ENCODE measurements at regions not wholly inside any gene's neighbourhood (a gene's known extent, or its start where the extent isn't known, plus 50 kb on each side); places are given as distances from the start of the nearest gene placed in this dataset.
"Not testable (repeated sequence)": the region's sequence is repeated elsewhere in the genome, so short reads cannot be mapped to it uniquely, and the experiment has no call there.

DNA sequence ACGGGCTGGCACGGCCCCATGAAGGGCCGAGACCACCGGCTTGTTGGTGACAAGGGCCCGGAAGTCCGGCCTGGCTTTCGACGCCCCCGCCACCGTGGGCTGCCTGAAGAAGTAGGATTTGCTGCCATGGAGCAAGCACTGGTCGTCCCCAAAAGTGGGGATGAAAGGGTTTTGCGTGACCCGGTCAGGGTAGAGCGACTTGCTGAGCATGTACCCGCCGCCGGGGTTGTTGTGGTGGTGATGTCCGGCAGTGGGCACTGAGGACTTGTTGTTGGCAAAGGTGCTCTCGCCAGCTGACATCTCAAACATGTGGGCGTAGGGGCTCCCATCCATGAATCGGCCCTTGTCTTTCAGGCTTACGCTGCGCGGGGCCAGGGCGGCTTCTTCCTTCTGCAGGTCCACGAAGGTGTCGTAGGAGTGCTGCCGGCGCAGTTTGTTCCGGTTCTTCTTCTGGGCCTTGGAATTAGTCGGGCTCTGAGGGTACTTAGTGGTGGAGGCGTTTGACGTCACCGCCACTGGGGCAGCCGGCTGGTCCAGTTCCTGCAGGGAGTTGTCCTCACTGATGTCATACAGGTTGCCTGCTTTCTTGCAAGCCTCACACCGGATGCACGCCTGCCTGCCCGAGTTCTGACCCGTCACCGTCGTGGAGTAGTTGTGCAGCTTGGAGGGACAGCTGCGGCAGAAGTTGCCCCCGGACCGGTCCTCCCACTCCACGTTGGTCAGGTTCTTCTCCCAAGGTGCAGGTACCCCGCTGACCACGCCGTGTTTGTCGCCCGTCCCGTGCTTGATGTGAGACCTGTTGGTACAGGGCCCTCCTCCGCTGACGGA, 366.6 kb downstream of the EMP1 start:
- DNase-seq: no peak

- DNase-seq: no peak
These were observed 365.4 kb downstream of the EMP1 start for GRCh38 chr12:13561923-13562322.

DNA sequence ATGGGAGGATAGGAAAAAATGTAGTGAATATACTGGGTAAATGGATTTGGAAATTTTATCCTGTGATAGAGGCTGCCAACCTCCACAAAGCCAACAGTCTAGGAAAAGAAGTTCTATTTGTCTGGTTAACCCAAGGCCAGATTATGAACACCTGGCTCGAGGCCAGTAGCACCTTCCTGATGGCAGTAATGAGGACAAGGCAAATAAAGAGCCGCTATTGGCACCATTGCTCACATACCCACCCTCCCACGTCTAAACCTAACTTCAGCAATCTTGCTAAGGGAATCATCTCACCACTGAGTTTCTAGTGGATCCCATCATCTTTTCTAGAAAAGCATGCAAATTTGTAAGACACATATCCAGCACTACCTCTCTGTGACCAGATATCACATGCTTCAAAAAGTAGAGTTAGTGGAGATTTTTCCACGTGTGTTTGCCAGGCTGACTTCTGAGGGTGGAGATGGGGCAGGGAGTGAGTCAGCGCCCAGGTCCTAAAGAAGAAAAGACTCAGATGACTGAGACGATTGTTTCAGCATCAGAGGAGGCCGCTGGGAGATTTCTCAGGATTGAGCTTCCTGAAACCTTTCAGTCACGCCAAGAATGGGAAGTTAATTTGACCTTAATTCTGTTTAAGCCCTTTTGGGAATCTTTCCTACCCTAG, 362.9 kb downstream of the EMP1 start:
- no peak for DNase-seq

DNA sequence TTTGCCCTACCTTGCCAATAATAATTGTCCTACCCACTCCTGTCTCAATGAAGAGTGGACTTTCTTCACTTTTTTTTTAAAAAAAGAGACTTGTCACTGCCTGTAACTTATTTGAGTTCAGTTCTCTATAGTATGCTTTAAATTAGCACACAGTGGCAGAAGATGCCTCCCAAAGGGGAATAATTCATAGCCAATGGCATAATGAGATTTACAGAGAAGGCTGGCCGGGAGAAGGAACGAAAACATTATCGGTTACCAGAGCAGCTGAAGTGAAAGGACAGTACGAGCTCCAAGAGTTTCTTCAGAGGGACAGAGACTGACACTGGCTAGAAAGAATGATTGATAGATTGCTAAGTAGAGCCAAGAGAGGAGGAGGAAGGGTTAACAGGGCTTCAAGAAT, 356.3 kb downstream of the EMP1 start:
- DNase-seq: no peak

DNA sequence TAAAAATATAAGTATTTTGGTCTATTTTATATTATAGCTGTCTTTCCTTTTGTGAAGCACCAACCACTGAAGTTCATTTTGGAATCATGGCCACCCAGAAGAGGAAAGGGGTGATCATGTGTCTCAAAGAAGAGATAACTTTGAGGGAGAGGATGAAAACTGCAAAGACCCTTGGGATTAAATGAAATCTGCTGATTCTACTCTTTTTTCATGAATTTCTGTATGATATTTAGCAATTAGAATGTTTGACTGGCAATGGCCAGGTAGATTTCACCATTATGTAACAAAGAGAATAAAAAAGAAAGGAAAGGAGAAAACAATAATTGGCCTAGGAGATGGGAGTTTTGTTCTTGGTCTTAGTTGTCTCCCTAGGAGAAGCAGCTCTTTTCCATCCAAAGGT, 350.8 kb downstream of the EMP1 start:
- no peak for DNase-seq

DNA sequence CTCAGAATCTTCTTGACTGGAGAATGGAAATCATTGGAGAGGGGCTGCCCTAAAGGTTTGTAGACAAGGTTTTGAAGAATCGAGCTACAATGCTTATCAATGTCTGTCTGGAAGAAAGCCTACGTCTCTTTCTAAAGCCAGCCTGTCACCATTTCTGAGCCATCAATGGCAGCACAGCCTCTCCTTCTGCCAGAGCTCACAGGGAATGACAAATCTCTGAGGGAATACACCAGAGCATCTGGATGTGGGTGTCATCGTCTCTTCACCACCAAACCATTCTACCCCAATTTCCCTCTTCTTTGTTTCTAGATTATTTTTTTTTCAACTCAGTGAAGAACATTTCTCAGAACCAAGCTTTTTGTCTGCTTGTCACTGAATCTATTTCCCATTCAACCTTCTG, 349.7 kb downstream of the EMP1 start:
- DNase-seq: no peak

DNA sequence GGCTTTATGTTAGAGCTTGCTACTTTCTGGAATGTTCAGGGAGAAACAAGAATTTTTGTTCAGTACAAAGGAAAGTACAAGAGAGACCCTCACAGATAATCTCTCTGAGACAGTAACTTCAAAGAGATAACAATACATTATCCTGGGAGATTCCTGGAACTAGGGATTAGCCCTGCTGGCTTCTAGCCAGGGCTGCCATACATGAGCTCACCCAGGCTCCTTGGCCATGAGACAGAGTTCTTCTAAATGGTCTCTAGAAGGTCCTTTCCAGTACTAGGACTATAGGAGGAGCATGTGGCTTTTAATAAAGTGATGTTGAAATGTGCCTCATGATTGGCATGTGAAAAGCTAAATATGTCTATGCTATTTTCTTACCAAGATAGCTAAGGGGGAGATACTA, 342.5 kb downstream of the EMP1 start:
- DNase-seq: no peak

GRCh38 chr12:13538136-13538535, 341.6 kb downstream of the EMP1 start:
- DNase-seq: no peak

- no peak for DNase-seq
These were observed 341.1 kb downstream of the EMP1 start for GRCh38 chr12:13537623-13538022.

GRCh38 chr12:13536219-13536910, 339.8 kb downstream of the EMP1 start:
- DNase-seq: no peak

GRCh38 chr12:13534645-13535398, 338.3 kb downstream of the EMP1 start:
- peak; percentile 59 for DNase-seq

DNA sequence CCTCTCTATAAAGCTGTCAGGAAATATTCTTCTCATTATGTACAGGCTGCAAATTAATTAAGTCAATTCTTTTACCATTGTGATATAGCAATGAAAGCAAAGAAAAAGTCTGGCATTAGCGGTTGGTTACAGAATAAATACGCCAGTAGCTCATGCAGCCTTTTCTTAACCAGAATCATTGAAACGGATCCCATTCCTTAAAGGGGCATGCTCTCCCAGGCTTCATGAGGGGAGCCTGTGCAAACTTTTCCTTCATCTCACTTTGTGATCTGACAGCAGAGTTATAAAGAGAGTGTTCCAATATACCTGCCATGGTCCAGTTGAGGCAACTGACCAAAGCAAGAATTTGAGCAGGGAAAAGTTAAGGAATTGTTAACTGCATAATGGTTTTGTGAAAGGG, 337.7 kb downstream of the EMP1 start:
- DNase-seq: no peak

DNA sequence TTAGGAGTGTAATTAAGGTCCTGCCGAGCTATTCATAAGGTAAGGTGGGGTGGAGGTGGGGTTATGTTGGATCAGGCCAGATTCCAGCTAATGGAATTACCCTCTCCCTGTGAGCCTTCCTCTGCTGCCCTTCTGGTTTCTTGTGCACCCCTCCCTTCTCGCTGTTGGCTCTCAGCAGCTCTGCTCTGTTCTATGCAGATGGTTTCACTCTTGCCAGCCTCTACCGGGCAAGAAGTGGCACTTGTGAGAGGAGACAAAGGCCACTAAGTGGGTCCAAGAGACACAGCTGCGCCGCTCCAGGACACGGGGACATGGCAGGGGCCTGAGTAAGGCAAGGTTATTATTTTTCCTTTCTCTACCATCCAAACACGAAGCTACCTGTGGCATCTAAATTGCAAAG, 334.4 kb downstream of the EMP1 start:
- DNase-seq: no peak

GRCh38 chr12:13526185-13526921, 329.8 kb downstream of the EMP1 start:
- not testable (repeated sequence) for DNase-seq

DNA sequence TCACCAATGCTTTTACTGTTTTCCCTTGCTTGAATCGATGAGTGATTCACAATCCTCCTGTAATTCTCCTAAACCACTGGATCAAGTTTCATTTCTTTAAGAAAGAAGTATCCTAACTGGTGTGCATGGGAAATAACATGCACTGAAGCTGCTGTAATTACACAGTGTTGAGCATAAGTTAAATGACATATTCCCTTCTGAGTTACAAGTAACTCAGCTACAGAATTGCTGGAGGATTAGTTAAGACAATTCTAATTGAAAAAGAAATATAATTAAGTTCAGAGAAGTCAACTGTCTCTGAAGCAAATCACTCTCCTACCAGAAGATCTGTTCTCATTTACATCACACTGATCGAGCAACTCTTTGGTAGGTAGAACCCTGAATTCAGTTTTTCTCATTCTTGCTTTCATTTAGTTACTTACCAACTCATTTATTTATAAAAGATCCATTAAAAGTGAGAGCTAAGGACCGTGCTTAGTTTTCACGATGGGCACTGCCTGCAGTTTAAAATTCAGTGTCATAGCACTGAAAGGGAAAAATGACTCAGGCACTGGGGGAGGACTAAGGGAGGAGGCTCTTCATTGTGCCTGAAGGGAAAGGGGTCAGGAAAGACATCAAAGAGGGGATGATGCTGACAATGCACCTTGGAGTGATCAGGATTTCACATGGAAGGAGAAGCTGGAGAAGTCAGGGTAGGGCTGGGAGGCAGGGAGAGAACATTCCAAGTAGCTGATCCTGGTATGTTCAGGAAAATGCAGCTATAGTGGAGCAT, 327.2 kb downstream of the EMP1 start:
- no peak for DNase-seq

- DNase-seq: not testable (repeated sequence)
These were observed 321.5 kb downstream of the EMP1 start for GRCh38 chr12:13518034-13518433.

DNA sequence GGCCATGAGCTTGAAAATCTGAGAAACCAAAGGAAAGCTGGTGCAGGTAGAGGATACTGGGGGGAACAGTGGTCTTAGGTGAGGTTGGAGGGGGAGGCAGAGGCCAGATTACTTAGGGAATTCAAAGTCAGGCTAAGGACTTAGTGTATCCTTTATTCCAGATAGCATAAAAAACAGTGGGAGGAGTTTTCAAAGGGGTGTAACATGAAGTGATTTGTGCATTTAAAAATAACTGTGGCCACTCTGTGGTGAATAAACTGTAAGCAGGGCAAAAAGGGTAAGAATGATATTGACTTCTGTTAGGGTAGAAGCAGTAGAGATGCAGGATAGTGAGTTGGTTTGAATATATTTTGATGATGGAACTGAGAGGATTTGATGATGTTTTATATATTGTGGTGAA, 313.2 kb downstream of the EMP1 start:
- DNase-seq: no peak

DNA sequence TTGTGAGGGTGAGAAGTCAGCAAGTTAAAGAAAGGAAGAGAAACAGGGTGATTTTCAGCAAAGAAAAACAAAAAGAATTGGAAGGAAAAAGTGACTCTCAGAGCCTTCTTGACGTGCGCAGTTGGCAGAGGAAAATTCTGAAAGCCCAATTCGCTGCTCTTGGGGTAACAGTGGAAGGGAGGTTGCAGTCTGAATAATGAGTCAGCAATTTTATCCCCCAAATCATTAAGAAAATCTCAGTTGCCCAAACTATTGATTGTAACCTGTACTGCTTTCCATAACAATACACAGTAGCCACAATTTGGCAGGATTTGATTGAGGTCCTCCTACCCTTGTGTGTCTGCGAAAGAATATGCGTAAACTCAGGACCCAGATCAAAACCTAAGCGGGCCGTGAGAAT, 309.1 kb downstream of the EMP1 start:
- DNase-seq: no peak

- no peak for DNase-seq
These were observed 308.7 kb downstream of the EMP1 start for GRCh38 chr12:13505224-13505623.

DNA sequence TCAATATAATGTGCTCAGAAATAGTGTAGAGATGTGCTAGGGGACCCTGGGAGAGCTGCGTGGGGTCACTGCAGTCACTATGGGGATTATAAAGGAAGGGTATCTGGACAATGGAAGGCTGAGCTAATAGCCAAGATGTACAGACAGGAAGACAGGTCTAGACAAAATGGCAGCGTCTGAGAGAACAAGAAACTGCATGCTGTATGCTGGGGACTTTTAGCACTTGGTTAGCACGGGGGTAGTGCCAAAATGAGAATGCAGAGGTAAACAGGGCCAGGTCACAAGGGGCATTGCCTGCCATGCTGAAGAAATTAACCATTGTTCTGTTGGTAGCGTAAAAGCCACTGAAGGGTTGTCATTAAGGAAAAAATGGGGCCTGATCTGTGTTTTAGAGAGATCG, 308.2 kb downstream of the EMP1 start:
- DNase-seq: no peak

- no peak for DNase-seq
These were observed 307.5 kb downstream of the EMP1 start for GRCh38 chr12:13504074-13504473.

Data from muscle of arm (tissue), 1 donor.